ENCODE measurements at regions not wholly inside any gene's neighbourhood (a gene's known extent, or its start where the extent isn't known, plus 50 kb on each side); places are given as distances from the start of the nearest gene placed in this dataset.

GRCh38 chr18:44089732-44090131 lies 591.0 kb upstream of the SETBP1 start:
- DNase-seq: no peak

GRCh38 chr18:44090453-44090852 lies 590.2 kb upstream of the SETBP1 start:
- no peak for DNase-seq

- DNase-seq: no peak
Observed at GRCh38 chr18:44093253-44093652, 587.4 kb upstream of the SETBP1 start.

DNA sequence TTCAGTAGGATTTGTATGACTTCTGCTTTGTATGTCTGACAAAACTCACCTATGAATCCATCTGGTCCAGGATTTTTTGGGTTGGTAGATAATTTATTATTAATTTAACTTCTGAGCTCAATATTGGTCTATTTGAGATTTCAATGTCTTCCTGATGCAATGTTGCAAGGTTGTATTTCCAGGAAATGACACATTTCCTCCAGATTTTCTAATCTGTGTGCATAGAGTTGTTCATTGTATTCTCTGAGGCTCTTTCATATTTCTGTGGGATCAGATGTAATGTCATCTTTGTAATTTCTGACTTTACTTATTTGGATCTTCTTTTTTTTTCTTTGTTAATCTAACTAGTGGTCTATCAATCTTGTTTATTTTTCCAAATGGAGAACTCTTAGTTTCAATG lies 584.7 kb upstream of the SETBP1 start:
- DNase-seq: no peak

DNA sequence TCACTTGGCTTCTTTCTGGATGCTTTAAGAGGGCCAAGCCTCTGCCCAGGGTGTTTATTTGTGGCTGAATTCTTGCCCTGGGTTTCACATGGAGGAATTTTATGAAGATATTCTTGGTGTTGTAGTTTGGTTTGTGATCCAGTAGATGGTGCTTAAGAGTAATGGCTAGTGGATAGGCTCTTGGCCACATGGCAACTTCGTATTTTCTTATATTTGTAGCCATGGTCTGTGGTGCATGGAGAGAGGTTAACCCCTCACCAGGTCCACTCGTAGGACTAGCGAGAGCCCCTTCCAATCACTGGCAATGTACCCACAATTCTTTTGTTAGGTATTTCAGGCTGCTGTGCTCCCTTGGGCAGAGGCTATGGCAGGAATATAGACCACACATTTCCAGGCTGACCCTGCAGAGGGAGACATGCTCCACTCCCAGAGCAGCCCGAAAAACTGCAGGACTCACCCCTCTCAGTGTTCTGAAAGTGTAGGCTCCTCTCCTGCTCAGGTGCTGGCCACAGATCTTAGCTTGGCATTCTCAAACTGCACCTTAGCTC lies 582.1 kb upstream of the SETBP1 start:
- no peak for DNase-seq

DNA sequence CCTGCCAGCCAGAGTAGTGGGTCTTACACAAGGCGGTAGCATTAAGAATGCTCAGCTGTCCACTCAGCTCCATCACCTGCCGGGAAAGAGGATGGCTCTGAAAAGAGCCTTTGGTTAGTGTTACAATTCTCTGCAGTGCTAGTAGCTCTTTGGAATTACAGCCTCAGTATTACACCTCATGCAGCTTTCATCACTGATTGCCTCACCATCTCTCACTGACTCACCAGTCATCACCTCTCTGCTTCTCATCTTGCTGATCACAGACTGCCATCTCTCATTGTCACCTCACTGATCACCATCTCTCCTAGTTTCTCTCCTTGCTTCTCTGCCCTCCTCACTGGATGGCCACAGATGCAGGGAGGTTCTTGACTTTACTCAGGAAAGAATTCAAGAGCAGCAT lies 573.5 kb upstream of the SETBP1 start:
- peak; percentile 2 for DNase-seq

DNA sequence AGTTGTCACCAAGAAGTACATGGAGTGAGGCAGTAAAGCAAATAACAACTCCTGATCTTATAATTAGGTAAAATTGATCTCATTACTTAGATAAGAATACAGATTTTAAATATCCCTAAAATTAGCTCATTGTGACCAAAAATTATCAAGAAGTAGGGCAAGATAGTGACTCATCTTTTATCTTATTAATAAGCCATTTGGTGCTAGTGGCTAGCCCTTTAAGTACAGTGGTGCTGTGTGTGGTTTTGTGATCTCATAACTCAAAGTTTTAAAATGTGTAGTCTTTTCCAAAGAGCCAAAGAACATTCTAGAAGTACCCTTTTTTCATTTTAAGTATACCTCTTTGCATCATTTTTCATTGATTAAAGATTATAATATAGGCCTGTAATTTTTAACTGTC lies 569.4 kb upstream of the SETBP1 start:
- DNase-seq: no peak

- DNase-seq: no peak
Observed at GRCh38 chr18:44117821-44118220, 562.9 kb upstream of the SETBP1 start.

DNA sequence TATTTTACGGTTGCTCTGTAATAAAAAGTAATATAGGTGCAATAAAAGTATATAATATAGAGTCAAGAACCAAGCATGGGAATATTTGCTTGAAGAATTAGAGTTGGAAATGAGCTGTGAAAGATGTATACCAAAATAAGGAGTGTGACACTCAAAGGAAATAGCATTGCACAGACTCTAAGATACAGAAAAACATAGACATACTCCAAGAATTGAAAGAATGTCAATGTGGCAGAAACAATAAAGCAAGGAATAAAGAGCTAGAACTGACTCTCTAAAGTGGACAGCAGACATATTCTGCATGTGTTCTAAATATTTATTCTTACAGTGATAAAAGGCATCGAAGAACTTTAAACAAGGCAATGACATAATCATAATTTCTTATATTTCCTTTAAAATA lies 561.1 kb upstream of the SETBP1 start:
- DNase-seq: no peak

DNA sequence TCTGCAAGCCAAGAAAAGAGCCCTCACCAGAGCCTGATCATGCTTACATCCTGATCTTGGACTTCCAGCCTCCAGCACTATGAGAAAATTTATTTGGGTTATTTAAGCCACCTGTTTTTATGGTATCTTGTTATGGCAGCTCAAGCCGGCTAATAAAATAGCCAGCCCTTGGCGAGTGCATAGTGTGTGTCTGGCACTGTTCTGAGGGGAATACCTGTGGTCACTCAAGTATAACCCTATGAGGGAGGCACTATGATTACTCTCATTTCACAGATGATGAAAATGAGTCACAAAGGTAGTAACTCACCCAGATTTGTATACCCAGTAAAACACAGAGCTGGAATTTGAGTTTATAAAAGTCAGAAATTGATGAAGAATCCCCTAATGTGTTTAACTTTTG lies 556.9 kb upstream of the SETBP1 start:
- DNase-seq: no peak

DNA sequence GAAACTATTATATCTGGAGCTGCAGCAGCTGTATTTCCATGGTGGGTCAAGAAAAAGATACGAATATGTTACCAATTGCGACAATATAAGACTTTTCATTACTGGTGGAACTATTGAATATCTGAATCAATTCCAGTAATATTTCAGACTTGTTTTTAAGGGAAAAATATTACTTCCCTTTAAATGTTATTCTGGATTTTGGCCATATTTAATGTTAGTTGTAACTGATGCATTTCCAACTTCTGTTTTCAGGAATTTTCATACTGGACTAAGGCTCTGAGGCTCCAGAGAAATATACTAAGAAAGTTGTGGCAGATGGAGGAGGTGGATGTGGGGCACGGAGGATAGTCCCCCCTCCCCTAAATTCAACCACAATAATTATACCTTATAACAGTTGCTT lies 555.2 kb upstream of the SETBP1 start:
- no peak for DNase-seq

- DNase-seq: no peak
Observed at GRCh38 chr18:44126598-44126997, 554.1 kb upstream of the SETBP1 start.

DNA sequence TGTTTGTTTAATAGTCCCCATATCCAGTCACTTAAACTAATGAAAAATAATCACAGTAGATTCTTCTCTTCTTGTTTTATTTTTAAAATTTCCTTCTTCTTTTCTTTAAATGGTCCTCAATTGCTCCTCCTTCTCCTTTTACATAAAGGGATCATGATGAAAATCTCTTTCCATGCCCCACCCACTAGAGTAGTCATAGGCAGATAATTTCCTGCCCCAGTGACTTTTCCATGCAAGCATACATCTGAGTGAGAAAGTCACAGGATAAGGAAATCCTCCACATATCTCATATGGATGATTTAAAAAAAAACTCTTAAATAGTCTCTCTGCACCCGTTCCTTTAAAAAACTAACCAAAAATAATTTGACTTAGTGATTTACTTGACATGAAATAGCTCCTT lies 552.3 kb upstream of the SETBP1 start:
- DNase-seq: peak; percentile 22

DNA sequence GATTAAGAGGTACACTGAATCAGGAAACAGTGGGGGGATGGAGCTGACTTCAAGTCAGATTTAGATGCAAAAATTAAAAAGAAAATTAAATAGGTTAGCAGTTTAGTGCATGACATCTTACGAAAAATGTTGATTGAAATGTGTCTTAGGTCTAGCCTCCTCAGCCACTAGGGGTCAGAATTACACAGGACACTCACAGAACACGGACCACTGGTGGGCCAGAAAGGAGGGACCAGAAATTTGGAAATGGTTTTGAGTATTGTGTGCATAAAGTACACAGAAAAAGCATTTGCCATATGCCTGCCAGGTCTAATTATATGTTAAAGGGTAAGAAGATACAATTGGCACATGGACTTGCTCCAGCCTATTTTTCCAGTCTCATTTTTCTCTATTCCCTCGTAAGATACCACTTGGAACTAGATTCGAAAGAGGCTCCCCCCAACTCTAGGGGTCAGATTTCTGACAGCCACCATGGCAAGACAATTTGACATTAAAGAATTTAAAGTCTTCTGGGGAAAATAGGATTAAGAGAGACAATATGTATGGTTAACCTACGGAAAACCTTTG lies 550.2 kb upstream of the SETBP1 start:
- peak; percentile 7 for DNase-seq

- DNase-seq: no peak
Observed at GRCh38 chr18:44133483-44133882, 547.2 kb upstream of the SETBP1 start.

GRCh38 chr18:44134447-44134846 lies 546.2 kb upstream of the SETBP1 start:
- no peak for DNase-seq

DNA sequence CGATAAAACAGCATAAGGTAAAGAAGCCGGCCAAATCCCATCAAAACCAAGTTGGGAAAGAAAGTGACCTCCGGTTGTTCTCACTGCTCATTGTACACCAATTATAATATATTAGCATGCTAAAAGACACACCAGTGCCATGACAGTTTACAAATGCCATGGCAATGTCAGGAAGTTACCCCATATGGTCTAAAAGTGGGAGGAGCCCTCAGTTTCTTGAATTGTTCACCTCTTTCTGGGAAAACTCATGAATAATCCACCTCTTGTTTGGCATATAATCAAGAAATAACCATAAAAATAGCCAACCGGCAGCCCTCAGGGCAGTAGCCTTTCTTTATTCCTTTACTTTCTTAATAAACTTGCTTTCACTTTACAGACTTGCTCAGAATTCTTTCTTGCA lies 544.9 kb upstream of the SETBP1 start:
- no peak for DNase-seq

DNA sequence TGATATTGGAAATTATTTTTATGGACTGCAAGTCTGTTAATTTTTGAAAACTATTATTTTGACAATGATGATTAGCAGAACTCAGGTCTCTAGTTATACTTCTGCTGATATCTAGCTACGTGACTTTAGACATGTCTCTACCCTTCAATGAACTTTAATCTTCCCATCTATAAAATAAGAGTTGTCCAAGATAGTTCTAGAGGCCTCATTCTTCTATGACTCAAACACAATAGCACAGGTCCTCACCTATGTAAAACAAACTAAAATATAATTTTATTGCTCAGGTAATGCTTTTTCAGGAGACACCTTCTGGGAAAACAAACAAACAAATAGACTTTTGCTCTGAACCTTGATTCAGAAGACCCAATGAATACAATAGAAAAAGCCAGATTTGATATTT lies 544.4 kb upstream of the SETBP1 start:
- DNase-seq: no peak

DNA sequence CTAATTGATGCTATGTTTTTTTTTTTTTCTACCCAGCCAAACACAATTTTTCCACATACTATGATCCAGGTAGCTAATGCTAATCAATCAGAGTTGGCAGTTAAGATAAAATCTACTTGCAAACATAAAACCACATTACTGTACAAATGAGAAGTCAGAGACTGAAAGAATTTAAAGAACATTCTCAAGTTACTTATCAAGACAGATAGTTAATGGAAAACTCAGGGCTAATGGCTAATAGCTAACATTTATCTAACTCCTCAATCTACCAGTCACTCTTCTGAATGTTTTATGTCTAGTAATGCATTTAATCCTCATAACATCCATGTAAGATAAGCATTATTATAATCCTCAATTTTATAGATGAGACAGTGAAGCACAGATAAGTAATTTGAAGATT lies 537.6 kb upstream of the SETBP1 start:
- DNase-seq: no peak

DNA sequence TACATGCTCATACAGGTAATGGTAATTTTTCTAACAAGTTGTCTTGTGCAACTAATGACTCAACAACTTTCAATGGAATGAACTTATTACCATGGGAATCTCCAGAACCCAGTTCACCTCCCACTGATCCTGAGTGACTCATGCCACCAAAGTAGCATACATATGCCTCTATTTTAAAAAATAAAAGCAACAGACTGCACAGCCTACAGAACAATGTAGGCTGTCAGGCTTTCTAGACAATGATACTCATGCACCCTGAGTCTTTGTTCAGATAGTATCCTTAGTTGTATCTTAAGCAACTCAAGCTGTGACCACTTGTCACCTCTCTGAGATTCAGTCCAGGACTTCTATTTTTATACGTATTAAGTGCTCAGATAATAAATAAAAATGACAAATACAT lies 531.0 kb upstream of the SETBP1 start:
- DNase-seq: peak; percentile 78

DNA sequence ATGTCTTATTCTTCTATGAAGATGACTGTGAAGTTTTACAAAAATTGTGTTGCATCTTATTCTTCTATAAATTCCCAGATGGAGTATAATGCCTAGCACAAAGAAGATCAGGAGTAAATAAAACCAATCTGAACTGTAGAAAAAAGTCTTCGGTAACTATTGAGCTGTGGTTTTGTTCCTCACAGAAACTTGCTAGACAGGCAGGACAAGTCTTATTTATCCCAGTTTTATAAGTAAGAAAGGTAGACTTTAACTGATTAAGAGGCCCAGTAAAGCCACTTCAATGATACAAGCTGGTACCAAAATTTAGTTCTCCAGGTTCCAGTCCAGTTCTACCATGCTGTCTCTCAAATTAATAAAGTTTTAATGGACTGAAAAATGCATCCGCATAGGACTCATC lies 526.7 kb upstream of the SETBP1 start:
- no peak for DNase-seq

- no peak for DNase-seq
Observed at GRCh38 chr18:44156126-44156525, 524.6 kb upstream of the SETBP1 start.

GRCh38 chr18:44156776-44157335 lies 523.8 kb upstream of the SETBP1 start:
- DNase-seq: no peak

- no peak for DNase-seq
Observed at GRCh38 chr18:44170208-44170880, 510.3 kb upstream of the SETBP1 start.

DNA sequence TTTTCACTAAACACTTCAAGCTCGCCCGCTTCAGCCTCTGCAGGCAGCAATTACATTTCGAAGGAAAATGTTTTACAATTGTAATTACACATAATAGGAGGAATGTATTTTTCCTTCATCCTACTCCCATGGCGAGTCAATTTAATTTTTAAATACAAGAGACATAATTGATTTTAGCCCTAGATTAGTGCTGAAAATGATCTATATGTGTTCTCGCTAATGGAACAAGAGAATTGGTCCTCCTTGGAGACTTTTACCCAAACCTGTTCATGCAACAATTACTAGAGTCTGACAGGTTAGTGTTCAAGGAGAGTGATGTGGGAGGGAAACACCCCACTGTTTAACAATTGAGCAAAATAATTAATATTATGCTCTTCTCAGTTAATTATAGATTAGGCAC lies 509.4 kb upstream of the SETBP1 start:
- DNase-seq: no peak
